ENCODE measurements at regions not wholly inside any gene's neighbourhood (a gene's known extent, or its start where the extent isn't known, plus 50 kb on each side); places are given as distances from the start of the nearest gene placed in this dataset.

DNA sequence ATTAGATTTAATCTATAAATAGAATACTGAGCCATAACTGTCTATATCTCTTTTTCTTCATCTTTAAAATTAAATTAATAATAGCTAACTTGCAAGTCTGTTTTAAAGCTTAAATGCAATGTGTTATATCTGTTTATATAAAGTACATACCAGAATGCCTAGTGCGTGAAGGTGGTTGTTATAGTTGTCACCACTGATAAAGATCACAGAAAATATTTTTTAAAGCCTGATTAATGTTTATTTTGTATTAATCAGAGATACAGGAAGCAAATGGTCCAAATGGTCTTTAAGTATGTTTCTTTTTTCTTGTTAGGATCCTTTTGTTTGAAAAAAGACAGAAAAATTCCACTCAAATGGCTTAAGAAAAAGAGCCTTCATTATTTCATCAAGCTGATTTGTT lies 560.6 kb downstream of the CPS1 start:
- TF ChIP-seq POLR2A (IDR thresholded peaks at IDR 0.05; ENCODE audit: low read depth, low read length) (no peak), POLR2AphosphoS5 (IDR thresholded peaks at IDR 0.05; ENCODE audit: low read depth, low read length) (no peak), TAF1 (IDR thresholded peaks at IDR 0.05; ENCODE audit: low read depth, low read length) (no peak), PAX5 (IDR thresholded peaks at IDR 0.05; ENCODE audit: insufficient read depth, low read length, severe bottlenecking) (no peak)
